H9 (cell line): ENCODE measurements at regions not wholly inside any gene's neighbourhood (a gene's known extent, or its start where the extent isn't known, plus 50 kb on each side); places are given as distances from the start of the nearest gene placed in this dataset.
A peak's percentile ranks its signal among the peaks of the same experiment; 100 is the strongest.

Experiments
- DNase-seq: peaks from one replicate; pipeline ENCODE4 v3.0.0-alpha.2; 2017
- H2AFZ ChIP-seq: one replicate; pipeline ENCODE4 v1.6.1; 2013; ENCODE audit warnings: mild to moderate bottlenecking, low read length, control low read depth, moderate library complexity
- H2AK5ac ChIP-seq: 2 replicates; pipeline ENCODE4 v1.6.1; 2013; ENCODE audit warnings: low read length, control low read depth, mixed read lengths; ENCODE audit not compliant: insufficient read length
- H2BK120ac ChIP-seq: one replicate; pipeline ENCODE4 v1.6.1; 2013; ENCODE audit warnings: low read depth, mild to moderate bottlenecking, low read length, control low read depth, inconsistent platforms; ENCODE audit not compliant: poor library complexity, severe bottlenecking
- H2BK12ac ChIP-seq: 2 replicates; pipeline ENCODE4 v1.6.1; 2013; ENCODE audit warnings: low read length, control low read depth, mixed read lengths, low read depth; ENCODE audit not compliant: insufficient read length
- H2BK15ac ChIP-seq: 2 replicates; pipeline ENCODE4 v1.6.1; 2013; ENCODE audit warnings: low read depth, low read length, control low read depth
- H2BK20ac ChIP-seq: one replicate; pipeline ENCODE4 v1.6.1; 2013; ENCODE audit warnings: low read depth, mild to moderate bottlenecking, low read length, control low read depth, inconsistent platforms; ENCODE audit not compliant: poor library complexity, severe bottlenecking
- H2BK5ac ChIP-seq: 2 replicates; pipeline ENCODE4 v1.6.1; 2013; ENCODE audit warnings: low read length, control low read depth, mixed read lengths; ENCODE audit not compliant: insufficient read length
- H3K14ac ChIP-seq: 2 replicates; pipeline ENCODE4 v1.6.1; 2013; ENCODE audit warnings: low read length, control low read depth; ENCODE audit not compliant: insufficient read depth
- H3K18ac ChIP-seq: 2 replicates; pipeline ENCODE4 v1.6.1; 2013; ENCODE audit warnings: low read depth, mild to moderate bottlenecking, mixed read lengths, low read length, control low read depth; ENCODE audit not compliant: insufficient read length
- H3K23ac ChIP-seq: 2 replicates; pipeline ENCODE4 v1.6.1; 2013; ENCODE audit warnings: low read length, control low read depth, mixed read lengths, low read depth; ENCODE audit not compliant: insufficient read length
- H3K23me2 ChIP-seq: 2 replicates; pipeline ENCODE4 v1.6.1; 2013; ENCODE audit warnings: low read depth, mild to moderate bottlenecking, mixed read lengths, low read length, control low read depth; ENCODE audit not compliant: insufficient read length, poor library complexity, severe bottlenecking
- H3K27ac ChIP-seq: 2 replicates; pipeline ENCODE4 v1.5.1; 2013; ENCODE audit warnings: low read length, control low read depth, mixed read lengths, low read depth; ENCODE audit not compliant: insufficient read length
- H3K27me3 ChIP-seq: 2 replicates; pipeline ENCODE4 v1.6.1; 2013; ENCODE audit warnings: low read length, control low read depth, inconsistent platforms; ENCODE audit not compliant: insufficient read depth
- H3K4ac ChIP-seq: 2 replicates; pipeline ENCODE4 v1.6.1; 2013; ENCODE audit warnings: low read depth, mild to moderate bottlenecking, control low read depth, inconsistent platforms, low read length, moderate library complexity
- H3K4me1 ChIP-seq: 2 replicates; pipeline ENCODE4 v1.6.1; 2013; ENCODE audit warnings: low read length, control low read depth, inconsistent platforms; ENCODE audit not compliant: insufficient read depth
- H3K4me2 ChIP-seq: 2 replicates; pipeline ENCODE4 v1.6.1; 2013; ENCODE audit warnings: low read length, control low read depth, mixed read lengths; ENCODE audit not compliant: insufficient read length, insufficient read depth
- H3K56ac ChIP-seq: 2 replicates; pipeline ENCODE4 v1.6.1; 2013; ENCODE audit warnings: low read depth, mild to moderate bottlenecking, mixed read lengths, low read length, control low read depth; ENCODE audit not compliant: insufficient read length
- H3K79me1 ChIP-seq: 2 replicates; pipeline ENCODE4 v1.6.1; 2013; ENCODE audit warnings: low read depth, mild to moderate bottlenecking, moderate library complexity, low read length, control low read depth, inconsistent platforms; ENCODE audit not compliant: insufficient read depth, poor library complexity, severe bottlenecking
- H3K79me2 ChIP-seq: 2 replicates; pipeline ENCODE4 v1.6.1; 2013; ENCODE audit warnings: low read length, control low read depth, inconsistent platforms; ENCODE audit not compliant: insufficient read depth
- H3K9ac ChIP-seq: 2 replicates; pipeline ENCODE4 v1.6.1; 2013; ENCODE audit warnings: low read length, control low read depth, mixed read lengths; ENCODE audit not compliant: insufficient read length; ENCODE audit errors: extremely low read depth
- H3K9me3 ChIP-seq: one replicate; pipeline ENCODE4 v1.6.1; 2013; ENCODE audit warnings: low read depth, low read length, inconsistent platforms; ENCODE audit not compliant: control insufficient read depth
- H3T11ph ChIP-seq: one replicate; pipeline ENCODE4 v1.6.1; 2013; ENCODE audit warnings: mild to moderate bottlenecking, low read length, control low read depth, inconsistent platforms
- H4K20me1 ChIP-seq: one replicate; pipeline ENCODE4 v1.6.1; 2013; ENCODE audit not compliant: control insufficient read depth, insufficient read length, insufficient read depth
- H4K5ac ChIP-seq: 2 replicates; pipeline ENCODE4 v1.6.1; 2013; ENCODE audit warnings: low read depth, mild to moderate bottlenecking, mixed read lengths, low read length, control low read depth; ENCODE audit not compliant: insufficient read length
- H4K8ac ChIP-seq: replicated peaks from 2 replicates; pipeline ENCODE4 v1.6.1; 2013; ENCODE audit warnings: low read length, control low read depth, mixed read lengths, low read depth; ENCODE audit not compliant: insufficient read length
- H4K91ac ChIP-seq: 2 replicates; pipeline ENCODE4 v1.6.1; 2013; ENCODE audit warnings: low read depth, mild to moderate bottlenecking, moderate library complexity, mixed read lengths, low read length, control low read depth; ENCODE audit not compliant: insufficient read length
- H3K27ac Mint-ChIP-seq, 3 experiments: 2 replicates in 2 of 3; 3 replicates in 1 of 3; pipeline ENCODE4 v1.8.0; 2020 to 2021; ENCODE audit warnings: mixed read lengths in 3 of 3, mild to moderate bottlenecking in 1 of 3, moderate library complexity in 1 of 3
- H3K27me3 Mint-ChIP-seq: 2 replicates; pipeline ENCODE4 v1.8.0; 2021; ENCODE audit warnings: low read depth, mild to moderate bottlenecking, moderate library complexity, mixed read lengths
- H3K36me3 Mint-ChIP-seq, 3 experiments: 2 replicates in 2 of 3; 3 replicates in 1 of 3; pipeline ENCODE4 v1.8.0; 2020 to 2021; ENCODE audit warnings: low read depth in 3 of 3, mixed read lengths in 3 of 3; ENCODE audit not compliant: insufficient read depth in 1 of 3
- H3K4me1 Mint-ChIP-seq, 2 experiments: 2 replicates each; pipeline ENCODE4 v1.8.0; 2020; ENCODE audit warnings: mixed read lengths in 2 of 2
- H3K4me3 Mint-ChIP-seq, 2 experiments: 2 replicates in 1 of 2; 3 replicates in 1 of 2; pipeline ENCODE4 v1.8.0; 2020 to 2021; ENCODE audit warnings: mild to moderate bottlenecking in 2 of 2, mixed read lengths in 2 of 2, moderate library complexity in 1 of 2
- H3K9me3 Mint-ChIP-seq, 2 experiments: 2 replicates in 1 of 2; 3 replicates in 1 of 2; pipeline ENCODE4 v1.8.0; 2020; ENCODE audit warnings: mild to moderate bottlenecking in 2 of 2, mixed read lengths in 2 of 2, moderate library complexity in 1 of 2
- WGBS: extraction: QIAGEN DNeasy Blood & Tissue Kit; methylation state at CpG from one replicate; pipeline ENCODE4 v1.1.7; 2013; ENCODE audit warnings: missing lambda C conversion rate, low lambda C conversion rate, mixed read lengths; ENCODE audit not compliant: insufficient read length; ENCODE audit errors: extremely low coverage; 5-methylcytosine and 5-hydroxymethylcytosine counted together
- TF ChIP-seq, protein P1 (sequence below): fragments of 200-600 bp; sonication (generic); conservative IDR thresholded peaks from 3 replicates; pipeline ENCODE4 v1.8.0; 2021; ENCODE audit warnings: antibody characterized with exemption, mild to moderate bottlenecking

DNA sequence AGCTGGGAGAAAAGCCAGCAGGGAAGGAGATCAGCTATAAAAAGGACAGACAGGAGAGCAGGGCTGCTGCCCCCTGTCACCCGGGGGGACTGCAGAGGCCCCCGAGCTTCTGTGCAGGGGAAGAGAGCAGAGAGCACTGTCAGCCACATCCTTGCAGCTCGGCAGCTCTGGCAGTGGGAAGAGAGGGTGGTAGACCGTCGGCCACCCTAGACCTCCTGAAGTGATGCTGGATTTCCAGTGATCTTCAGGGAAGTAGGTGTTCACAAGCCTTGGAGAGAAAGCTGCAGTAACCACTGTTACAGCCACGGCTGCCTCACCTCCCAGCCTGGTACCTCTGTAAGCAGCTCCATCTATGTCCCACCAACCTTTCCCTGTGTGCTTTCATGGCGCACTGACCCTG is 134.9 kb downstream of the TFCP2L1 start:
- Histone ChIP-seq H3K27ac (no peak overlapping the region), H4K5ac (no peak overlapping the region), H2BK5ac (no peak overlapping the region), H3T11ph (no peak overlapping the region), H3K79me1 (no peaks in the 10 kb centered on the region), H3K23ac (no peak overlapping the region), H2BK15ac (no peak overlapping the region), H3K23me2 (no peaks in the 10 kb centered on the region), H4K8ac (no peak overlapping the region), H2AK5ac (no peak overlapping the region), H3K79me2 (no peaks in the 10 kb centered on the region), H4K91ac (no peak overlapping the region), H2AFZ (no peak overlapping the region), H3K4me2 (no peak overlapping the region), H2BK12ac (no peak overlapping the region), H2BK20ac (no peak overlapping the region), H3K4me1 (no peaks in the 10 kb centered on the region), H3K14ac (peak overlapping the region; percentile 75; the same call in 1 of the 2 replicates), H4K20me1 (no peaks in the 10 kb centered on the region), H3K27me3 (no peaks in the 10 kb centered on the region), H3K9me3 (no peaks in the 10 kb centered on the region), H3K4ac (no peak overlapping the region), H3K56ac (no peak overlapping the region), H2BK120ac (no peak overlapping the region), H3K9ac (no peak overlapping the region), H3K18ac (no peak overlapping the region)
- Mint-ChIP-seq H3K4me1 (0 out of 4 replicates have a peak, but pooled peaks cover 0 to 3% of the 10 kb centered on the region in 2 experiments), H3K4me3 (no peak overlapping the region), H3K27ac (no peak overlapping the region), H3K27me3 (peaks cover 3% of the 10 kb centered on the region; the same call in 1 of the 2 replicates), H3K36me3 (no peaks in the 10 kb centered on the region), H3K9me3 (no peaks in the 10 kb centered on the region)
- DNase-seq: no peak
- TF ChIP-seq, protein P1, sequence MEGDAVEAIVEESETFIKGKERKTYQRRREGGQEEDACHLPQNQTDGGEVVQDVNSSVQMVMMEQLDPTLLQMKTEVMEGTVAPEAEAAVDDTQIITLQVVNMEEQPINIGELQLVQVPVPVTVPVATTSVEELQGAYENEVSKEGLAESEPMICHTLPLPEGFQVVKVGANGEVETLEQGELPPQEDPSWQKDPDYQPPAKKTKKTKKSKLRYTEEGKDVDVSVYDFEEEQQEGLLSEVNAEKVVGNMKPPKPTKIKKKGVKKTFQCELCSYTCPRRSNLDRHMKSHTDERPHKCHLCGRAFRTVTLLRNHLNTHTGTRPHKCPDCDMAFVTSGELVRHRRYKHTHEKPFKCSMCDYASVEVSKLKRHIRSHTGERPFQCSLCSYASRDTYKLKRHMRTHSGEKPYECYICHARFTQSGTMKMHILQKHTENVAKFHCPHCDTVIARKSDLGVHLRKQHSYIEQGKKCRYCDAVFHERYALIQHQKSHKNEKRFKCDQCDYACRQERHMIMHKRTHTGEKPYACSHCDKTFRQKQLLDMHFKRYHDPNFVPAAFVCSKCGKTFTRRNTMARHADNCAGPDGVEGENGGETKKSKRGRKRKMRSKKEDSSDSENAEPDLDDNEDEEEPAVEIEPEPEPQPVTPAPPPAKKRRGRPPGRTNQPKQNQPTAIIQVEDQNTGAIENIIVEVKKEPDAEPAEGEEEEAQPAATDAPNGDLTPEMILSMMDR: no peak
- WGBS: no CpG with 5 or more reads among the region's 7 CpGs
